ENCODE measurements at regions not wholly inside any gene's neighbourhood (a gene's known extent, or its start where the extent isn't known, plus 50 kb on each side); places are given as distances from the start of the nearest gene placed in this dataset.
A peak's percentile ranks its signal among the peaks of the same experiment; 100 is the strongest.

DNA sequence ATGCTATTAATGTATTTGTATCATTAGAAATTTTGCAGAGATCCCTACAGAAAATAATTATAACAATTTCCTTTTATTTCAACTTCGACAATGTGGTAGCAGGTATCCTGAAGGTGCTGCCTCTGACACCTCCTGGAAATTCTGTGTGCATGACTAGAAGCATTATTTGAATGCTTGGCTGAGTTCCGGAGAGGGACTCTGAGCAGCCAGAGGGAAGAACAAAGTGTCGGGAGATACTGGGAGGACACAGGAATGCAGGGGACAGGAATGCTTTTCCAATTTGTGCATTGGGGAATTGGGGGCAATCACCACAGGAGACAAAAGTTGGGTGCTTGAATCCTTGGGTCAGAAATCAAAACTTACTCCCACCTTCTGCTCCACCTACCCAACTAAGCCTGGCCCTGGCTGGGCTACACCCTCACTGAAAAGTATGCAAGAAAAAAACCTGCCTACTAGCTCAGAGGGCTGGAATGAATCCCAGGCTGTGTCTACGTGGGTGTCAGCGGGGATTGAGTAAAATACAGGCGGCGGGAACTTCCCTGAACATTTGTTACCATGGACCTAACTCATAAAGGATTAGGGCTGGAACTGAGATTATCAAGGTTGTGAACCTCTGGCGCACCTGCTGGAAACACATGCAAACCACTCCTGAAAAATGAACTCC lies 299.3 kb downstream of the SOX11 start:
- no peak for DNase-seq

DNA sequence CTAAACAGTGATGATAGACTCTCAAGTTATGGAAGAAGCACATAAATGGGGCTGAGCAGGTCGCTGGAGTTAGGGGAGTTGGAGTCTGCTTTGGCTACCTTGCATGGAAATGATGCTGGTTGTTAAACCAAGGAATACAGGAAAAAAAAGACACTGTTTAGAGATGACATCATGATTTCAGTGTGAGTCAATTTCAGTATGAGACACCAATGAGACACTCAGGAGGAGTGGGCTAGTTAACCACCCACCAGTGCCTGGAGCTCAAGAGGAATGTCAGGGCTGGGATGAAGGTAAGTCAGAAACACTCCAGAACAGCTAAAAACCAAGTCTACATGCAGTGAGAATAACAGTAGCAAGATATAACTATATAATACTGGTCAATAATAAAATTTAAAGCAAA lies 303.6 kb downstream of the SOX11 start:
- DNase-seq = no peak

DNA sequence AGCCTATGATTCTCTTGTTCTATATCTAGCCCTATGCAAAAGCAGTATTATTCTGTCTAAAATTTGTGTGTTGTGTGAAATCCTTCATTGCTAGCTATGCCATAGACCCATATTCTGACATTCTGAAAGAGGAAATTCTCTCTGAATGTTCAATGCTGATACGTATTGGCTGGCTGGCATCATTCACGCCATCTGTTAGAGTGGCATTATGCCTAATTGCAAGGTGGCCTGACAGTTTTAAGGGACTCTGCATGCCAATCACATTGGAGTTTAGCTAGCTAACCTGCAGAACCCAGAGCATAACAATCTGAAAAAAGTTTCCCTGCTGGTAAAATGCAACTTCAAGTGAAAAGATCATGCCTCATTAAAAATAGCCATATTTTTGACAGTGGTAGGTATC lies 316.0 kb downstream of the SOX11 start:
- no peak for DNase-seq

DNA sequence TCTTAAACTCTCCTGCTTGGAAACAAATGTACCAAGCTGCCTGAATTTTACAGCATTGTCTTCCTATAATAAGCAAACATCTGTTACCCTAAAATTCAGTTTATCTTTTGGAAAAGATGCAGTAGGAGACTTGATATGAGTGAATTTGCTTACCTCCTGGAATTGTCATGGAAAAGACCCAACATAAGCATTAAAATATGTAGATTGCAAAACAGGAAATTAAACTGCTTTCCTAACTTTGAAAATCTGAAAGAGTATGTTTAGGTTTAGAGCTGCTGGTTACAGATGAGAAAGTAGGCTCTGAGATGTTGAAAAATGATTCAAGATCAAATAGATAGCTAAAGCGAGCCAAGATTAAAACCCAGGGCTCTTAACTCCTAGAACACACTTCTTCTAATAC lies 316.5 kb downstream of the SOX11 start:
- no peak for DNase-seq

DNA sequence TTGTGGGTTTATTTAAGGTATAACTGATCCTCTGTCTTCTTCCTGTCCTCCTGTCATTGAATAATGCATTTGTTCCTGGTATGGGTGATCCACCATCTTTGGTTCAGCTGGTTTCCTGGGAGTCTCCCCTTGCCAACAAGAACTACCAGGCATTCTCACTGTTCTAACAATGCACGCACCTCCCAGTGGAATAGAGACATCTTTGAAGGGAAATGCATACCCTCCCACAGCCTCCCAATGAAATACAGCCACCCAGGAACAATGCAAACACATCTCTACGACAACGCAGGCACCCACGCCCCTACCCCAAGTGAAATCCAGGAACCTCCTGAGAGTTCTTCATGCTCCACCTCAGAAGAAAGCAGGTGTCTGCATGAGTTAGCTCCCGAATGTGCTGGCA lies 318.0 kb downstream of the SOX11 start:
- no peak for DNase-seq

DNA sequence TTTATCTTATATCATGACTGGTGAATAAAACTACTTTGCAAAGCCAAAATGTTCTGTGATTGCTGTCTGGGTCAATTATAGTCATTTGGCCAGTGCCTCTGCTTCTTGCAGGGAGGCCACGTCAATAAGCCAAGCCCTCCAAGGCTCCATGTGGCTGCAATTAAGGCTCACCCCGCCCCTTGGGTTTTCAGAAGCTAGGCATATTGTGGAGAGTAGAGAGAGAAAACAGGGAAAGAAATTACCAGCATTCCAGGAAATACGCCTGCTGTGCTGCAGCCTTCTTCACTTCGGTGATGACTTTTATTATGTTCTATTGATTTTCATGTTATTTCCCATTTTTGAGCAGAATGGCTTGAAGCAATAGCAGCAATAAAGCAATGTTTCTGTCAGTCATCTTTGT lies 319.7 kb downstream of the SOX11 start:
- DNase-seq = no peak

DNA sequence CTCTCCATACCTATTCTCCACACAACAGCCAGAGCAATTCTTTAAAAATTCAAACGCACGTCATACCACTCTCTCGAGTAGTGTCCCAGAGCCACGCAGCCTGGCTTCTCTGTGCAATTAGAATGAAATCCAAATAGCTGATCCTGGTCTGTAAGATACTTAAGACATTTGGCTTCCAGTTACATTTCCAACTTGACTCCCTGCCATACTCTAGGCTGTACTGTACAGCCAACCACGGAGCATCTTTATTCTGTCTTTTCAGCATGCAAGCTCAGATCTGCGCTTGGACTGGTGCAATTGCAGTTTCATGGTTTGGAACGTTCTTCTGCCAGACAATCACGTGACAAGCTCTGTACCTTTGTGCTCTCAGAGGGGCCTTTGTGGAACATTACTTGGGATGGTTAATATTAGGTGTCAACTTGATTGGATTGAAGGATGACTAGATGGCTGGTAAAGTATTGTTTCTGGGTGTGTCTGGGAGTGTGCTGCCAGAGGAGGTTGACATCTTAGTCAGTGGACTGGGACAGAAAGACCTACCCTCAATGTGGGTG lies 325.6 kb downstream of the SOX11 start:
- no peak for DNase-seq

DNA sequence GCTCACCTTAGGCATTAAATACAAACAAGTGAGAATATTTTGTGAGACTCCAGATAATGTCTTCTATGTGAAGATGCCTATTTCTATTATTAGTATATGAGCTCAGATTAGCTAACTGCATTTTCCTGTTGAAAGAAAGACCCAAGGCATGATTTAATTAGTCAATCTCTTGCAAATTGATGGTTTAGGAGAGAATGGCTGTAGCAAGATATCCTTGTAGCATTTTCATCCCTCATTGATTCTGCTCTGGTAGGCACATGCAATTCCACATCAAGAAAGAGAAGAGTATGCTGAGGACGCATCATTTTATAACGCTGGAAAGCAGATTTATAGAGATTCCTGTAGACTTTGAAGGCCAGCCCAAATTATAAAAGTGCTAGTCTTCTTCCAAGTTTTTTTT lies 332.0 kb downstream of the SOX11 start:
- DNase-seq = no peak

DNA sequence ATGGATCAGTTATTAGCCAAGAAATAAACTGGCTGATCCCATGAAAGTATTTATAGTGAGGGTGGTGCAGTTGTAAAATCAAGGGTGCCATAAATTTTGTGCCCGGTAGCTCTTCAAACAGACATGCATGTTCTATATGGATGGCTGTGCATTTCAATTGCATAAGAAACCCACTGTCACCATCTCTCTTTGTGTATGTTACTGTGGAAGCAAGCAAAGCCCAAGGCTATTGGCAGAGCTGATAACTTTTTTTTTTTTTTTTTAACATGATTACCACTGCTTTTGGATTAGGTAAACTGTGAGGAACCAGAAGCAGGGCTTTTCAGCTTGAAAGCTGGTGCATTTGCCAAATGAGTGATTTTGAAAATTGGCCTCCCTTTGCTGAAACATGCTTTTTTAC lies 332.6 kb downstream of the SOX11 start:
- DNase-seq = no peak

DNA sequence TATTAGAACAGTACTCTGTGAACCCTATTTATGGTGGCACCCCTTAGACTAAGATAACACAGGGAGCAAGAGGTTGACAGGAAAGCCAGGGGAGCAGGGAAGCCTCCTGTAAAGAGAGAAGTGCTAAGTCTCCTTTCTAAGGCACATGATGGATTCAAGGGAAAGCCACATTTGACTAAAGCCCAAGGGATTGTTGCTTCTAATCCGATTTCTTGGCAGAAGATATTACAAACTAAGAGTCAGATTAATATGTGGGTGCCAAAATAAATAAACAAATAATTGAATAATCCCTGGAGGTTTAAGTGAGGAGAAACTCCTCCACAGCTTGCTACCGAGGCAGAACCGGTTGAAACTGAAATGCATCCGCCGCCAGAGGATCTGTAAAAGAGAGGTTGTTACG lies 333.2 kb downstream of the SOX11 start:
- DNase-seq = no peak

DNA sequence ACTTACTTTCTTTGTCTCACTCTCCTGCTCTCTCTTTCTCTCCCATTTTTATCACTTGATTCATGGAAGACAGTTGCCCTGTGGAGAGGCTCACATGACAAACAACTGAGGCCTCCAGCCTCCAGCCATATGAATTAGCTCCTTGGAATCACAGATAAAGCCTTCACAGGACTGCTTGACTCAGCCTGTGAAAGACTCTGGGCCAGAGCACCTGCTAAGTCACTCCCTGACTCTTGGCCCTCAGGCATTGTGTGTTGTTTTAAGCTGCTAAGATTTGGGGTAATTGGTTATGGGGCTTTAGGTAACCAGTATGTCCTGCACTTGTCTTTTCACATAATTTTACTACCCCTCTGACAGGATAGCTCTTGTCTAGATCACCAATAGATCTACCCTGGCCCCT lies 334.9 kb downstream of the SOX11 start:
- DNase-seq = no peak

DNA sequence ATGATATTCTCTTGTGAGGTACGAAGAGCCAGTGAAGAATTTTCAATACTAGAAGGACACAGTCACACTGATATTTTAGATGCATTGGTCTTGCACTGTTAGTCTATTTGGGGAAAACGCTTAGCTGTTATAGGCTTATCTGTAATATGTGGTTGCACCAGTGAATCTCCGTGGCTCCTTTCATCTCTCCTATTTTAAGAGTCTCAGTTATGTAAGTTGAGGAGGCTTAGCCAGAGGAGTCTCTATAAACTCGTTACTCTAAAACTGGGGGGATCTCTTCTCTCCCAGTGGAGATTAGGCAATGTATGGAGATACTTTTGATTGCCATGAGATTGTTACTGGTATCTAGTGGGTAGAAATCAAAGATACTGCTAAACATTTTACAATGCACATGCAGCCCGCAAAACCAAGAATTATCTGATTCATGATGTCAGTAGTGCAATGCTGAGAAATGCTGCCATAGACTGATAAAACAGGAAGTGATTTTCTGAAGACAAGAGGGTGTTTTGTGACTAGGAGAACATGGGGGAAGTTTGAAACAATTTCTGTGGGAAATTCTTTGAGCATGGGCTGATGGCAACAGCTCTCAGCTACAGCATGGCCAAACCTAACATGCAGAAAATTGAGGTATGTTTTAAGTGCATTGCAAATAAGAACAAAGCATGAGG lies 339.1 kb downstream of the SOX11 start:
- DNase-seq = peak; percentile 56

DNA sequence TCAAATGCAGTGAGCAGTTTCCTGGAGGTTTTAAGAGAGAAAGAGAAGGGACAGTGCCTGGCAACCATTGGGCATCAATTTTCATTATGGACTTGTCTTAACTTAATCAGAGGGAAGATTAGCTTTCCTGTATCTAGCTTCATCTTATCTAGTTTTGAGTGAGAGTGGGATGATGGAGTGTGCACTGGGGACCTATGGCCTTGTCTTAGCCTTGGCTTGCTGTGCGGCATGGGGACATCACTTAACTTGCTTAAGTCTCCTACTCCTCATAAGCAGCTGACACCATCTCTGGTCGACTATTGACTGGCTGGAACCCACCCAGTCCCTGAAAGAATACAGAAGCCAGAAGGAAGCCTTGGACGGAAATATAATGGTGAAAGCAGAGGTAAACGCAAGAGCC lies 344.0 kb downstream of the SOX11 start:
- no peak for DNase-seq

DNA sequence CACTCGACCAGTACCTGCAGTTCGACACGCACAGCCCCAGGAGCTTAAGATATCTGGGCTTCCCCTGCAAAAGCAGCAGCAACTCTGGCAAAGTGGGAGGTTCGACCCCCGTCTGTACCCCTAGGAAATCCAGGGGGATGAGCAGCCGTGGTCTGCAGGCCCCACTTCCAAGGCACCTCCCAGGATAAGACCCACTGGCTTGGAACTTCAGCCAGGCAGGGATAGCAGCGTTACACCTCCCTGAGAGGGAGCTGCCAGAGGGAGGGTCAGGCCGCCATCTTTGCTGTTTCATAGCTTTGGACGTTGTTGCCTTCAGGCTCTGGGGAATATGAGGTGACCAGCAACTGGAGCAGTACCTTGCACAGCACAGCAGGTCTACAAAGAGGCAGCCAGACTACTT lies 351.1 kb downstream of the SOX11 start:
- no peak for DNase-seq

DNA sequence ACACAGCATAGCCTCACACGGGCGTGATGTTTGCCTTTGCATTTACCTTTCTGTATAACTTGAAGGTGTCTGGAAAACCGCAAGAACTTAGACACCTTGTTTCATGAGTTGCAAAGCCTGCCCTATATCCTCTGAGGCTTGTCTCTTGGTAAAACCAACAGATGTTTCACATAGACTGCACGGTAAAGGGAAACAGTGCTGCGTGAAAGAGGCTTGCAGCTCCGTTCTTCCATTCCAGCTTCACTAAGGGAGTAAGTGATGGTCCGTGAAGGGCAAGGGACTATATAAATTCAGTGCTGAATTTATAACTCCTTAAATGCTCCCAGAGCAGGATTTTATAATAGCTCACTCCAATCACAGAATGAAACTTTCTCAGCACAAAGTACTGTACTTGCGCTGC lies 360.5 kb downstream of the SOX11 start:
- no peak for DNase-seq

DNA sequence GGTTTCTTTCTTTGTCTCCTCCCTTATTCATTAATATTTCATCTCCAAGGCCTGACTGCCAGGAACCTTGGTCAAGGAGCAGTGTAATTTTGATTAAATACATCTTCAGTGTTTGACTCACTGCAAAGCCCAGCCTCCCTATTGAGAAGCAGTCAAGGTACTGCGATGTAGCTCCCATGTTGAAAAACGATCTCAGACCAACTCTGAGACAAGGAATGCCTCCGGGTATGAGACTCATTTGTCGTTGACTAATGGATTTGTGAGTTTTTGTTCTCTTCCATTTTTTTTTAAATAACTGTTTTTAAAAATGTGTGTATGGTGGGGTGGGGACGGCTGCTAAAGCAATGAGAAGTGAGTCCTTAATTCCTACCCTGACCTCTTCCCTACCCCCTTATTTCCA lies 361.6 kb downstream of the SOX11 start:
- DNase-seq = no peak

DNA sequence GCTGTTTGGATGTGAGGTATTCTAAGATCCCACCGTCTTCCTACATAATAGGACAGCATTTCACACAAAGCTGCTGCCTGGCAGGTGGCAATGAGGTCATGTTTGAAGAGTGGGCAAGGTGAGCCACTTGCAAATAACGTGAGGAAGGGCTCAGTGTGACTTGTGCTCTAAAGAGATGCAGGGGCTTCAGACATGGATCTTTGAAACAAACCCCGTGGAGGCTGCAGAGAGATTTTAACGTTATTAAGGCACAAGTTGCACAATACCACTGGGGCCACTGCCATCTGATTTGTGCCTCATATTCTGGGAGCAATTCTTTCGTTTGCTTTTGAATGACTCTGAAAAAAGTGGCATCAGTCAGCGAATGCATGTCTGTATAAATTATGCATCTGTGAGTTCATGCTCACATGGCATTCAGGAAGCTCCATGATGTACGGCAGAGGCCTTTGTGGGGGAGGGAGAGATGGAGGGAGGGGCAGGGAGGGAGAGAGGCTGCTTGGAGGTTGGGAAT lies 362.0 kb downstream of the SOX11 start:
- no peak for DNase-seq

DNA sequence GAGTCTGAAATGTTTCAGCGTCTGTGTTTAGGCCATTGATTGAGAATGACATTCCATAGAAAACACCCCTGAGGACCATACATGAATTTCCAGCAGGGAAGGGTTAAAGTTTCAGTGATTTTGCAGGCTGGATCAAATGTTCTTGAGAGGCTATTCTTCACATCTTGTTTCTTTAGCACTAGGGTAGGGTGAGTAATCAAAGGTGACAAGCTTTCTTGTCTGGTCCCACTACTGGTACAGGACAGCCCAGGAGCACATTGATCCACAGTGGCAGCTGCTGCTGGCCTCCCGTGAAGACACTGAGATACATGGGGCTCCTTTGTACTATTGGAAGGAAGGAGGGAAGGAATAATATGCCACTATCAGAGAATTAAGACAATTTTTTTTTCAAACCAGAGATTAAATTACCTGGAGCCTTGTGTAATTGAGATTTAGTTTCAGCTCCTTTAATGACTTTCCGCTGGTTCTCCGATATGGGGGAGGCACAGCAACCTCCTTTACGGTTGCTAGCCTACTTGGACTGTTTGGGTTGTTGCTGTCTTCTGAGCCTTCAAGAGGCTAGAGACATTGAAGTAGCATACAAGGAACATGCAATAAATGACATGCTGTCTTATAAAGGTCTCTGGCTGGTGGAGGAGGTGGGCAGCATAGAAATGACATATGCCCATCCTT lies 368.9 kb downstream of the SOX11 start:
- DNase-seq = no peak

DNA sequence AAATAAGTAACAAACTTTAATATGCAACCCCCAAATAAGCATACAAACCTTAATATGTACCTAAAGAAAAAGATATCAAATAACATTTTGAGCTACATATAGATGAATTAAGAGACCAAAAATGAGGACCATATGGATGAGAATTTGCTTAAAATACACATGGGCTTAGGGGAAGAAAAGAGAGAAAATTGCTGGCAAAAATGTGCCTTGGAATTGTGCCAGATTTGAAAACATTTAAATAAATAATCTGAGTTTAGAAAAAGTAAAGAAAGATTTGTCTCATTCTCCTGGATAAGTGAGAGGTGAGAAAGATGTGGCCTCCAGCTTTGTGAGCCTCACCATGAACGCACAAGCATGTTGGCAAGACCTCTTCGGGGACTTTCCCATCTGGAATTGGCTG lies 372.6 kb downstream of the SOX11 start:
- DNase-seq = no peak

DNA sequence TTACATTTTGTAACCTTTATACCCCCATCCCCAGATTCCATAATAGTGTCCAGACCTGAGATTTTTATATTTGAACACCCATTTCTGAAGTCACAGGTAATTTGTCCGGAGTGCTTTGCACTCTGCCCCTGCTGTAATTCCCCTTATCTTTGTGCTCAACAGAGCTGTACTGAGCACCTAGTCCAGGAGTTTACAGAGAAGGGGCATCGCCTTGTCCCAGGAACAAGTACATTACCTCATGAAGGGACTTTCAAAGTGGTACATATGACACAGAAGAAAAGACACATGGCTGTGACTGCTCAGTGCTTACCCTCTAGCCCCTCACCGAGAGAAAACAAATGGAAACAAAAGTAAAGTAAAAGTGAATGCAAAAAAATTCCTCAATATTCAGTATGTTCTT lies 373.5 kb downstream of the SOX11 start:
- no peak for DNase-seq

DNA sequence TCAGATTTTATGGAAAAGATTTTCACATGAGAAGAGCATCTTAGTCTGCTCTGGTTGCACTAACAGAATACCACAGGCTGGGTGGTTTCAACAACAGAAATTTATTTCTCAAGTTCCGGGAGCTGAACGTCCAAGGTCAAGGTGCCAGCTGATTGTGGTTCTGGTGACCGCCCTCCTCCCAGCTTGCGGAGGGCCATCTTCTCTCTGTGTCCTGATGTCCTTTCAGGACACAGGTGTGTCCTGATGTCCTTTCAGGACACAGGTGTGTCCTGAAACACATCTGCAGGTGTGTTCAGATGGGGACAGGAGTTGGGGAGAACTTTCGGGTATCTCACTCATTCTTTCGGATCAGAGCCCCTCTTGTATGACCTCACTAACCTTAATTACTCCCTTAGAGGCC lies 374.9 kb downstream of the SOX11 start:
- no peak for DNase-seq

DNA sequence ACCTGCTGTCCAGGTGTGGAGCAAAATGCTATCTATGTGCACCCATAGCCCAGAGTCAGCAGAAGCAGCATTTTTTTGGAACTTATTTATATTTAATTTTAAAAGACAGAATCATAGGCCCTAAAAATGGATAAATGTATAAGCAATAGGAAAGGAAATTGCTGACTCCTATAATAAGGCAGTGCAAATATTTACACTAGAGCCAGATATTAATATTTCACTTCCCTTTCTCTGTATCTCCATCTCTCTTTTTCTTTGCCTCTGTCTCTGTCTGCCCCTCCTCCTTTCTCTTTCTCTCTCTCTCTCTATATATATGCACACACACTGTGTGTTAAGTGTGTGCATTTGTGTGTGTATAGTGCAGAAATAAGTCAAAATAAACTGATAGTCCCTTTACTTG lies 375.6 kb downstream of the SOX11 start:
- no peak for DNase-seq

DNA sequence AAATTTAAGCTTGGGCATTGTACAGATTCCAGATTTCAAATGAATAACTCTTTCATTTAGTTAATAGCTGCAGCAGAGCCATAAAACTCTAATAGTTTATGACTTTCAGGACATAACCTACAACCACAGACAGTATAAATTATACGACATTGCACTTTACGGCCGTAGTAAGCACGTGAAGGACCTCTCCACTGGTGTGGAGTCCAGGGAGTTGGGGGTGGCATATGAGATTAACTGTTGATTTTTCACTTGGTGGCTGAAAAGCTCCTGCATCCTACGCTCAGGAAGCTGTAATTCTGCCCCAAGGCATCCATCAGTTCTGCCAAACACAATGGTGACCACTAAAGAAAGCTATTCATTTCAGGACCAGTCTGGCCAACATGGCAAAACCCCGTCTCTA lies 376.2 kb downstream of the SOX11 start:
- no peak for DNase-seq

DNA sequence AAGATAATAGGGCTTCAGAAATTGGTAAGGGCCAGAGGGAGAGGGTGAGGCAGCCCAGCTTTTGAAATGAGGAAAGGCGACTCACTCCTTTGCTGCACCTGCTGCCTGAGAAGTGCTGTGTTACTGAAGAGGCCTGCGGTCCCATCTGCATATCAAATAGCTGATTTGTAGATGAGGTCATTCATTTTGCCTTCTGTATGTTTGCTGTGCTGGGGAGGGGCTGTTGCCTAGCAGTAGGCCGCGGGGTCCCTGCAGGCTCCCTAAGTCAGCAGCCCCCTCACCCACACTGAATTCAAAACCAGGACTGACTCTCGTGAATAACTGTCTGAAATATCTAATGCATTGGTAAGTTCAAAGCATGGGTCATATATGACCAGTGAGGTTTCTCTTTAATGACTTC lies 377.2 kb downstream of the SOX11 start:
- no peak for DNase-seq

Measured in OCI-M1 (cell line).